ENCODE measurements at regions not wholly inside any gene's neighbourhood (a gene's known extent, or its start where the extent isn't known, plus 50 kb on each side); places are given as distances from the start of the nearest gene placed in this dataset.

- H3K4me2 ChIP-seq (ENCODE audit: low read depth, low read length) = no peak overlapping the region
- TF ChIP-seq EZH2 (optimal IDR thresholded peaks at IDR 0.05; ENCODE audit: low read depth, low read length) (no peak), EZH2phosphoT487 (IDR thresholded peaks at IDR 0.05; ENCODE audit: low read length) (no peak), CTCF (IDR thresholded peaks at IDR 0.05; ENCODE audit: low read length) (no peak)
Measured at GRCh38 chr2:235265348-235265965, 228.4 kb upstream of the AGAP1 start.

GRCh38 chr2:235267251-235267650 lies 226.6 kb upstream of the AGAP1 start:
- H3K36me3 ChIP-seq (replicated peaks; ENCODE audit: insufficient read depth, low read length) = no peaks in the 10 kb centered on the region
- peaks cover 13% of the 10 kb centered on the region for H3F3A ChIP-seq (ENCODE audit: insufficient read depth, low read length)
- no peaks in the 10 kb centered on the region for H3K9me3 ChIP-seq (replicated peaks; ENCODE audit: insufficient read depth, low read length)
- no peak overlapping the region for H2AFZ ChIP-seq (ENCODE audit: low read length)
- TF ChIP-seq EZH2 (optimal IDR thresholded peaks at IDR 0.05; ENCODE audit: low read depth, low read length) = no peak
- TF ChIP-seq EZH2phosphoT487 (IDR thresholded peaks at IDR 0.05; ENCODE audit: low read length) = no peak
- no peak for TF ChIP-seq CTCF (IDR thresholded peaks at IDR 0.05; ENCODE audit: low read length)
- no peak overlapping the region for H3K4me3 ChIP-seq (ENCODE audit: low read length)
- peaks cover 21% of the 10 kb centered on the region for H3K4me1 ChIP-seq (ENCODE audit: low read length)
- peaks cover 9% of the 10 kb centered on the region; the same call in 1 of the 2 replicates for H3K27me3 ChIP-seq (replicated peaks; ENCODE audit: insufficient read depth, low read length)
- no peak for DNase-seq
- no peak overlapping the region for H3K27ac ChIP-seq (ENCODE audit: low read length)
- H4K20me1 ChIP-seq (ENCODE audit: insufficient read depth, low read length) = no peaks in the 10 kb centered on the region
- H3K79me2 ChIP-seq (ENCODE audit: low read length) = no peaks in the 10 kb centered on the region
- H3K9me2 ChIP-seq (replicated peaks; ENCODE audit: insufficient read depth, low read length) = no peaks in the 10 kb centered on the region
- no peak overlapping the region for H3K9ac ChIP-seq (ENCODE audit: low read length)
- no peak overlapping the region for H3K4me2 ChIP-seq (ENCODE audit: low read depth, low read length)

More at GRCh38 chr2:235265348-235265965, 228.4 kb upstream of the AGAP1 start:
- DNase-seq = no peak
- no peaks in the 10 kb centered on the region for H3K9me3 ChIP-seq (replicated peaks; ENCODE audit: insufficient read depth, low read length)
- H3K4me3 ChIP-seq (ENCODE audit: low read length) = no peak overlapping the region
- H3K9me2 ChIP-seq (replicated peaks; ENCODE audit: insufficient read depth, low read length) = no peaks in the 10 kb centered on the region
- H3K9ac ChIP-seq (ENCODE audit: low read length) = no peak overlapping the region
- peaks cover 6% of the 10 kb centered on the region for H3F3A ChIP-seq (ENCODE audit: insufficient read depth, low read length)
- no peaks in the 10 kb centered on the region for H3K79me2 ChIP-seq (ENCODE audit: low read length)
- no peak overlapping the region for H2AFZ ChIP-seq (ENCODE audit: low read length)
- no peaks in the 10 kb centered on the region for H3K27me3 ChIP-seq (replicated peaks; ENCODE audit: insufficient read depth, low read length)
- no peak overlapping the region for H3K27ac ChIP-seq (ENCODE audit: low read length)
- H3K4me1 ChIP-seq (ENCODE audit: low read length) = peaks cover 11% of the 10 kb centered on the region
- no peaks in the 10 kb centered on the region for H4K20me1 ChIP-seq (ENCODE audit: insufficient read depth, low read length)
- no peaks in the 10 kb centered on the region for H3K36me3 ChIP-seq (replicated peaks; ENCODE audit: insufficient read depth, low read length)

GRCh38 chr2:235268535-235268934 lies 225.3 kb upstream of the AGAP1 start:
- H2AFZ ChIP-seq (ENCODE audit: low read length) = no peak overlapping the region
- no peak for TF ChIP-seq CTCF (IDR thresholded peaks at IDR 0.05; ENCODE audit: low read length)
- no peak for TF ChIP-seq EZH2 (optimal IDR thresholded peaks at IDR 0.05; ENCODE audit: low read depth, low read length)
- no peak for TF ChIP-seq EZH2phosphoT487 (IDR thresholded peaks at IDR 0.05; ENCODE audit: low read length)
- no peak for DNase-seq
- no peaks in the 10 kb centered on the region for H3K79me2 ChIP-seq (ENCODE audit: low read length)
- no peaks in the 10 kb centered on the region for H3K9me2 ChIP-seq (replicated peaks; ENCODE audit: insufficient read depth, low read length)
- H3K4me1 ChIP-seq (ENCODE audit: low read length) = peaks cover 21% of the 10 kb centered on the region
- H3K27me3 ChIP-seq (replicated peaks; ENCODE audit: insufficient read depth, low read length) = peaks cover 9% of the 10 kb centered on the region; the same call in 1 of the 2 replicates
- no peak overlapping the region for H3K4me3 ChIP-seq (ENCODE audit: low read length)
- no peak overlapping the region for H3K27ac ChIP-seq (ENCODE audit: low read length)
- H3K4me2 ChIP-seq (ENCODE audit: low read depth, low read length) = no peak overlapping the region
- peaks cover 13% of the 10 kb centered on the region for H3F3A ChIP-seq (ENCODE audit: insufficient read depth, low read length)
- H3K36me3 ChIP-seq (replicated peaks; ENCODE audit: insufficient read depth, low read length) = no peaks in the 10 kb centered on the region
- no peak overlapping the region for H3K9ac ChIP-seq (ENCODE audit: low read length)
- H4K20me1 ChIP-seq (ENCODE audit: insufficient read depth, low read length) = no peaks in the 10 kb centered on the region
- H3K9me3 ChIP-seq (replicated peaks; ENCODE audit: insufficient read depth, low read length) = no peaks in the 10 kb centered on the region

All from MM.1S (cell line).